Esophagus muscularis mucosa (tissue), 4 donors: ENCODE measurements at regions not wholly inside any gene's neighbourhood (a gene's known extent, or its start where the extent isn't known, plus 50 kb on each side); places are given as distances from the start of the nearest gene placed in this dataset.

Experiments
- DNase-seq: peaks from one replicate; pipeline ENCODE4 v3.0.0-alpha.2; 2017; ENCODE audit errors: extremely low spot score
- H3K27ac ChIP-seq, 4 donors: fragments of 200-600 bp; sonication (generic); replicated peaks in 1 of 4; 1 replicate in 3 of 4; 2 replicates in 1 of 4; pipeline ENCODE4 v1.5.1; 2016 to 2019; ENCODE audit warnings: mild to moderate bottlenecking in 1 of 4
- H3K27me3 ChIP-seq, 4 donors: fragments of 200-600 bp; sonication (generic); one replicate each; pipeline versions ENCODE4 v1.5.1 to v1.6.0; 2016 to 2019
- H3K36me3 ChIP-seq, 4 donors: fragments of 200-600 bp; sonication (generic); one replicate each; pipeline ENCODE4 v1.5.1; 2016 to 2019
- H3K4me1 ChIP-seq, 4 donors: fragments of 200-600 bp; sonication (generic); one replicate each; pipeline ENCODE4 v1.5.1; 2016 to 2019
- H3K4me3 ChIP-seq, 4 donors: fragments of 200-600 bp; sonication (generic); 1 replicate in 2 of 4; 2 replicates in 2 of 4; pipeline ENCODE4 v1.5.1; 2016 to 2019; ENCODE audit warnings: mild to moderate bottlenecking in 4 of 4, moderate library complexity in 1 of 4
- H3K9me3 ChIP-seq, 4 donors: fragments of 200-600 bp; sonication (generic); 1 replicate in 3 of 4; 2 replicates in 1 of 4; pipeline ENCODE4 v1.5.1; 2016 to 2019
- EP300 ChIP-seq: sonication (generic); formaldehyde crosslinking; IDR thresholded peaks from one replicate; pipeline ENCODE4 v1.6.1; 2017; ENCODE audit warnings: antibody characterized with exemption
- POLR2A ChIP-seq: fragments of 450-650 bp; IDR thresholded peaks from one replicate; pipeline ENCODE4 v1.6.1; 2017; ENCODE audit warnings: antibody characterized with exemption, moderate library complexity, mild to moderate bottlenecking, low read depth
- POLR2AphosphoS5 ChIP-seq, 2 donors: sonication (generic); formaldehyde crosslinking; IDR thresholded peaks; one replicate each; pipeline ENCODE4 v1.6.1; 2017; ENCODE audit warnings: antibody characterized with exemption in 2 of 2
- WGBS: methylation state at CpG from one replicate; pipeline ENCODE4 v1.1.5; 2018; 5-methylcytosine and 5-hydroxymethylcytosine counted together
- intact Hi-C: fragments of 100-400 bp; cut with DNase I; formaldehyde crosslinking; loops from one replicate; pipeline ENCODE4 v1.15.1; 2023
- TF ChIP-seq, protein P1 (sequence below), 3 experiments: fragments of 200-600 bp in 2 of 3; fragments of 450-650 bp in 1 of 3; sonication (generic) in 2 of 3; IDR thresholded peaks; one replicate each; pipeline ENCODE4 v1.5.1; 2017 to 2019; ENCODE audit warnings: antibody characterized with exemption in 3 of 3, mild to moderate bottlenecking in 2 of 3, moderate library complexity in 1 of 3

DNA sequence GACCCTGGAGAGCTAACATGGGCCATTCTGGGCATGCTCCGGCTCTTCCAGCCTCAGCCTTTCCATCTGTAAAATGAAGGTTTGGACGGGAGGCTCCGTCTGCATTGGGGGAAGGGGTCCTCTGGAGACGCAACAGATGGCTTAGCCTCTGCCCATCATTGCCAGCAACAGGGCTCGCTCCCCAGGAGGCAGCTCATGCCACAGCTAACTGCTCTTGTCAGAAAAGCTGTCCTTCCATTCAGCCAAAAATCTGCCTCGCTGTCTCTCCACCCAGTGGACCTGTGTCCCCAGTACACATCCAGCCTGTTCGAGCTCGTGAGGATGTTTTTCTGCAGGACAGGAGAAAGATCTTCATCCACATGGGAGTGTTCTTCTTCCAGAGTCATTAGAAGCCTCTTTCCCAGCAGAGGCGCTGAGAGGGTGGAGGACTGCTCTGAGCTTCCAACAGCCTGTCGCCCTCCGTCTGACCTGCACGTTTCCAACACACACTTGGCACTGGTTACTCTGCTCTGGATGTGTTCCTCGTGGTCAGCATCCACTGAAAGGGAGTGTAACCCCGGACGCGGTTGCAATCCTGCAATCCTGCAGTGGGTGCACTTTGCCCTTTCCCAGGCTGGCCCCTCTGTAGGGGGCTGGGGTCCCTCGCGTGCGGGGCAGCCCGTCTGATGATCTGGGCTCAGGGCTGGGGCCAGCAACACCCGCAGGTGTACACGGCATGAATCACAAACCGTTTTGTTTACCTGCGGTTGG, 1340.9 kb downstream of the TBC1D22A start:
- TF ChIP-seq, protein P1, sequence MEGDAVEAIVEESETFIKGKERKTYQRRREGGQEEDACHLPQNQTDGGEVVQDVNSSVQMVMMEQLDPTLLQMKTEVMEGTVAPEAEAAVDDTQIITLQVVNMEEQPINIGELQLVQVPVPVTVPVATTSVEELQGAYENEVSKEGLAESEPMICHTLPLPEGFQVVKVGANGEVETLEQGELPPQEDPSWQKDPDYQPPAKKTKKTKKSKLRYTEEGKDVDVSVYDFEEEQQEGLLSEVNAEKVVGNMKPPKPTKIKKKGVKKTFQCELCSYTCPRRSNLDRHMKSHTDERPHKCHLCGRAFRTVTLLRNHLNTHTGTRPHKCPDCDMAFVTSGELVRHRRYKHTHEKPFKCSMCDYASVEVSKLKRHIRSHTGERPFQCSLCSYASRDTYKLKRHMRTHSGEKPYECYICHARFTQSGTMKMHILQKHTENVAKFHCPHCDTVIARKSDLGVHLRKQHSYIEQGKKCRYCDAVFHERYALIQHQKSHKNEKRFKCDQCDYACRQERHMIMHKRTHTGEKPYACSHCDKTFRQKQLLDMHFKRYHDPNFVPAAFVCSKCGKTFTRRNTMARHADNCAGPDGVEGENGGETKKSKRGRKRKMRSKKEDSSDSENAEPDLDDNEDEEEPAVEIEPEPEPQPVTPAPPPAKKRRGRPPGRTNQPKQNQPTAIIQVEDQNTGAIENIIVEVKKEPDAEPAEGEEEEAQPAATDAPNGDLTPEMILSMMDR (IDR thresholded peaks at IDR 0.05), result no peak
- no peak for TF ChIP-seq POLR2AphosphoS5 (IDR thresholded peaks at IDR 0.05)
- no peak for TF ChIP-seq EP300
- no peak for TF ChIP-seq POLR2A
- H3K4me3 ChIP-seq, result no peak overlapping the region
- peak; percentile 64 for DNase-seq
- peaks cover 0 to 71% (median 0%) of the 10 kb centered on the region in 4 donors for H3K27me3 ChIP-seq
- H3K27ac ChIP-seq, result no peak overlapping the region
- no peaks in the 10 kb centered on the region for H3K36me3 ChIP-seq
- H3K4me1 ChIP-seq, result peaks cover 0 to 6% (median 0%) of the 10 kb centered on the region in 4 donors
- intact Hi-C loops, result no loop called here
- WGBS, result 53% methylated on average over 24 of the region's 24 CpGs
- H3K9me3 ChIP-seq, result peaks cover 0 to 2% (median 0%) of the 10 kb centered on the region in 4 donors

DNA sequence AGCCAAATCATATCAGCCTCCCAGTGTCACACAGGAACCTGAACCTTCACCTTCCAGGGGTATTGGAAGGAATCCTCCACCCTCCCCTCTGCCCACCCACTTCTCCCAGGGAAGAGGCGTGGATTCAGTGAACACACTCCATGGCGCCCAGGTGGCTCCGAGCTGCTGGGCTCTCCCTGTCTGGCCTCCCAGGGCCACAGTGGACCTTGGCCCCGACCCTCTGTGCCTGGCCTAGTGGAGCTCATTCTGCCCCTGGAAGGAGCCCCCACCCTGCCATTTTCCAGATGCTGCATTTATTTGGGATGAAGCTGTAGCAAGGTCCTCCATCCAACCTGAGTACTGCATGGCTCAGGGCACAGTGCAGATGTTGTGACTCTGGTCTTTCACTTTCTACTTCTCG, 1340.1 kb downstream of the TBC1D22A start:
- peaks cover 0 to 6% (median 0%) of the 10 kb centered on the region in 4 donors for H3K4me1 ChIP-seq
- H3K9me3 ChIP-seq, result no peaks in the 10 kb centered on the region
- no peak for DNase-seq
- 90% methylated on average over 3 of the region's 5 CpGs for WGBS
- peaks cover 0 to 78% (median 0%) of the 10 kb centered on the region in 4 donors for H3K27me3 ChIP-seq
- H3K36me3 ChIP-seq, result no peaks in the 10 kb centered on the region
- intact Hi-C loops, result no loop called here
- no peak overlapping the region for H3K27ac ChIP-seq
- H3K4me3 ChIP-seq, result no peak overlapping the region
- TF ChIP-seq, protein P1 (IDR thresholded peaks at IDR 0.05), result no peak
- TF ChIP-seq EP300 (no peak), POLR2AphosphoS5 (IDR thresholded peaks at IDR 0.05) (no peak), POLR2A (no peak)

DNA sequence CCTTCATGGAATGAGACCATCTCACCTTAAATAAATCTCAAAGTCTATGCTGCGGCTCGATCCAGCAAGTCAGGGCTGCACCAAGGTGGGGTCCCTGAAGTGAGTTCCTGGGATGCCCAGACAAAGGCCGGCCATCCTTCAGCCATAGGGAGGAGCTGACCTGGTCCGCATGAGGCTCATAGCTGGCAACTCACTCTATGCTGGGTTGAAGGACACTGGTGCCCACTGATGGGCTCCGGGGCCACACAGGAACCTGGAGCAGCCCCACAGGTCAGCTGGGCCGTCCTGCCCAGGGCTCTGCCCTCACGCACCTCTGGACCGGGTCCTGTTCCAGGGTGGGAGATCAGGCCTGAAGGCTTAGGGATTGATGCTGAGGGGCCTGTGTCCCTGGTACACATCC, 1339.3 kb downstream of the TBC1D22A start:
- TF ChIP-seq EP300 (no peak), POLR2A (no peak), POLR2AphosphoS5 (IDR thresholded peaks at IDR 0.05) (no peak)
- TF ChIP-seq, protein P1 (IDR thresholded peaks at IDR 0.05), result no peak
- H3K4me1 ChIP-seq, result peaks cover 0 to 6% (median 0%) of the 10 kb centered on the region in 4 donors
- WGBS, result 95% methylated on average over 4 of the region's 8 CpGs
- intact Hi-C loops, result no loop called here
- H3K4me3 ChIP-seq, result no peak overlapping the region
- no peak for DNase-seq
- H3K27ac ChIP-seq, result no peak overlapping the region
- H3K9me3 ChIP-seq, result no peaks in the 10 kb centered on the region
- peaks cover 0 to 87% (median 0%) of the 10 kb centered on the region in 4 donors for H3K27me3 ChIP-seq
- no peaks in the 10 kb centered on the region for H3K36me3 ChIP-seq

DNA sequence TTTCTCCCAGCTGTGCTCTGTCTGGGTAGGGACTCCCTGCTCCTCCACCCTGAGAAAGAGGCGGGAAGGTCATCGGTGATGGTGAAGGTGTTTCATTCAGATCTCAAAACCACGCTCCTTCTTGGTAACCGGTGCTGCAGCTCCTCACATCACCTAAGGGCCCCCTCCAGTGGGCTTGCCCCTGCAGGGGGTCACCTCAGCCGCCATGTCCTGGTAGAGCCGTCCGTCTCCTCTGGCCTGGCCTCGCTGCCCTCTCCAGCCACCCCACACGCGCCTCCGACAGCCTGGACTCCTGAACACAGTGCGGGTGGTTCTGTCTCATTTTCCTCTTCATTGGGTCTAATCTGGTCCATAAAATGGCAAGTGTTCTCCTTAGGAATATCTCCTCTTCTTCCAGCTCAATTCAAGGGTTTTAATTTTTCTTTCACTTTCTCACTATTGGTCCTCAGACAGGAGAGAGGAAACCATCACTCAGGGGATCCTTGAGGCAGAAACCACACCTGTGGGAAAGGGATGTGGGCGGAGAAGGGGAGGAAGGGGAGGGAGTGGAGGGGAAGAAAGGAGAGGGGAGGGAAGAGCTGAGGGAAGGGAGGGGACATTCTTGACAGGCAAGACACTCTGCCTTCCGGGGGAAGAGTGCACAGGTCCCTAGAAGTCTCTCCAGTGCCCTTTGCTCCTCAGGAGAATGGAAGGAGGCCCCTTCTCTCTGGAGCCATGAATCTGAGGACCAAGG, 1338.4 kb downstream of the TBC1D22A start:
- Histone ChIP-seq H3K36me3 (no peaks in the 10 kb centered on the region), H3K27ac (no peak overlapping the region), H3K9me3 (no peaks in the 10 kb centered on the region), H3K4me1 (peaks cover 0 to 6% (median 0%) of the 10 kb centered on the region in 4 donors), H3K27me3 (peaks cover 0 to 95% (median 0%) of the 10 kb centered on the region in 4 donors), H3K4me3 (no peak overlapping the region)
- no peak for DNase-seq
- intact Hi-C loops, result no loop called here
- TF ChIP-seq POLR2AphosphoS5 (IDR thresholded peaks at IDR 0.05), result no peak
- TF ChIP-seq, protein P1 (IDR thresholded peaks at IDR 0.05), result no peak
- no peak for TF ChIP-seq EP300
- no peak for TF ChIP-seq POLR2A
- WGBS, result 86% methylated on average over 14 of the region's 14 CpGs
